Choroid plexus epithelial cell (primary cell): ENCODE measurements at regions not wholly inside any gene's neighbourhood (a gene's known extent, or its start where the extent isn't known, plus 50 kb on each side); places are given as distances from the start of the nearest gene placed in this dataset.

Source experiments
- DNase-seq: peaks from one replicate; pipeline ENCODE4 v3.0.0-alpha.2; 2010; ENCODE audit warnings: low read depth
- H3K4me3 ChIP-seq: 2 replicates; pipeline ENCODE4 v1.5.1; 2011; ENCODE audit warnings: low read depth, mild to moderate bottlenecking, control low read depth, low read length, moderate library complexity
- TF ChIP-seq, protein P1 (sequence below): conservative IDR thresholded peaks from 2 replicates; pipeline ENCODE4 v1.5.1; 2011; ENCODE audit warnings: low read depth, mild to moderate bottlenecking, control low read depth, inconsistent platforms, low read length, moderate library complexity

- no peak overlapping the region for H3K4me3 ChIP-seq
- no peak for DNase-seq
- TF ChIP-seq, protein P1, sequence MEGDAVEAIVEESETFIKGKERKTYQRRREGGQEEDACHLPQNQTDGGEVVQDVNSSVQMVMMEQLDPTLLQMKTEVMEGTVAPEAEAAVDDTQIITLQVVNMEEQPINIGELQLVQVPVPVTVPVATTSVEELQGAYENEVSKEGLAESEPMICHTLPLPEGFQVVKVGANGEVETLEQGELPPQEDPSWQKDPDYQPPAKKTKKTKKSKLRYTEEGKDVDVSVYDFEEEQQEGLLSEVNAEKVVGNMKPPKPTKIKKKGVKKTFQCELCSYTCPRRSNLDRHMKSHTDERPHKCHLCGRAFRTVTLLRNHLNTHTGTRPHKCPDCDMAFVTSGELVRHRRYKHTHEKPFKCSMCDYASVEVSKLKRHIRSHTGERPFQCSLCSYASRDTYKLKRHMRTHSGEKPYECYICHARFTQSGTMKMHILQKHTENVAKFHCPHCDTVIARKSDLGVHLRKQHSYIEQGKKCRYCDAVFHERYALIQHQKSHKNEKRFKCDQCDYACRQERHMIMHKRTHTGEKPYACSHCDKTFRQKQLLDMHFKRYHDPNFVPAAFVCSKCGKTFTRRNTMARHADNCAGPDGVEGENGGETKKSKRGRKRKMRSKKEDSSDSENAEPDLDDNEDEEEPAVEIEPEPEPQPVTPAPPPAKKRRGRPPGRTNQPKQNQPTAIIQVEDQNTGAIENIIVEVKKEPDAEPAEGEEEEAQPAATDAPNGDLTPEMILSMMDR: no peak
Measured at GRCh38 chr11:128204898-128205297, 382.5 kb downstream of the ETS1 start.

GRCh38 chr11:128201801-128202200, 385.6 kb downstream of the ETS1 start:
- no peak overlapping the region for H3K4me3 ChIP-seq
- TF ChIP-seq, protein P1: no peak
- DNase-seq: no peak

DNA sequence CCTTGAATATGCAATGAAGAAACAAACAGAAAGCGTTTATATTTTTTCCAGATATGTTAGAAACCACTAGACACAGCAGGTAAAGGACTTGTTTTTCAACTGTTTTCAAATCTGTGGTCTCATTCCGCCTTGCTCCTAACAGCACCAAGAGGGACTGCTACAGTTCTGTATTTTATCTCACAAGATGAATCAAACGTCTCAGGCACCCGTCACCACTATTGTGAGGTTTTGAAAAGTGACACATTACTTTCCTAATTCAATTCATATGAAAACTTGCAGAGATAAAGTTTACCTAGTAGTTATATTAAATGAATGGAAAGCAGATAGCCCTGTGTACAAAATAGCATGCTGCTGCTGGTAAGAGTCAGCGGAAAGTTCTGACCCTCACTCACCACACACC, 386.3 kb downstream of the ETS1 start:
- H3K4me3 ChIP-seq: no peak overlapping the region
- TF ChIP-seq, protein P1: no peak
- no peak for DNase-seq

DNA sequence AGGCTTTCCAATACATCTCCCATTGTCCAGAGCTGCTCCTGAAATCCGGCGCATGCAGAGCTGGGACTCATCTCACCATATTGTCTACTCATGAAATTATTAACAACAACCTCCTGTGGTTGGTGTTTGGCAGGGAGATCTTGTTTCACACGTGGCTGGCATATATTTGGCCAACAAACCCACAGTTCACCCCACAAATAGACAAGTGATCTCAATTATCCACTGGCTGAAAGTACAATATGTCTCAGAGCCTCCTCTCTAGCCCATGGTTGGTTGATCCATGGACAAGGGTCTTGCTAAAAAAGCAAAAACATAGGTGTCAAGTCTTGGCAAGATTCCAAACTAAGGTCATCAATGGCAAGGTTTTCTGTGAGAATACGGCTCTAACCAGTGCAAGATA, 386.9 kb downstream of the ETS1 start:
- TF ChIP-seq, protein P1: no peak
- no peak overlapping the region for H3K4me3 ChIP-seq
- DNase-seq: no peak

DNA sequence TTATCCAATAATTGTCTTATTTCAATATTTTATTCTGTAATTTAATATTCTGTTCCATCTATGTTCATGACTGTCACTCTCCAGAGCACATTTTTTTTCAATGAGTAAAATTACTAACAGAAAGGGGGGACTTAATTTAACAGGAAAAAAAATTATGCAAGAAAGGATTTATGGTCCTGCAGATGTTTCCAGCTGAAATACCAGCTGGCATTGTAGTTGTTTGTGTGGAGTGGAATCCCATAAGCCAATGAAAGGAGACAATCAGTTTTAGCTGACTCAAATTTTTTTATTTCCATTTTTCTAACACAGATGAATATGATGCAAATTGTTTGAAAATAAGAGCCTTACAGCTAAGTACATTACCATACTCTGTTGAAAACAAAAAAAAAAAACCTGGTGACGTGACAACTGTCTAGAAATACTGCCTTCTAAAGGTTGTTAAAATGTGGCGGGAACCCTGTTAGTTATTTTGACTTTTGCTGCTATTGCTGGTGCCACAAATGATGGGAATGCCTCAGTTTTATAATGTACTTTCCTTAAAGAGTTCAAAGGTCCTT, 389.1 kb downstream of the ETS1 start:
- TF ChIP-seq, protein P1: no peak
- DNase-seq: no peak
- no peak overlapping the region for H3K4me3 ChIP-seq

DNA sequence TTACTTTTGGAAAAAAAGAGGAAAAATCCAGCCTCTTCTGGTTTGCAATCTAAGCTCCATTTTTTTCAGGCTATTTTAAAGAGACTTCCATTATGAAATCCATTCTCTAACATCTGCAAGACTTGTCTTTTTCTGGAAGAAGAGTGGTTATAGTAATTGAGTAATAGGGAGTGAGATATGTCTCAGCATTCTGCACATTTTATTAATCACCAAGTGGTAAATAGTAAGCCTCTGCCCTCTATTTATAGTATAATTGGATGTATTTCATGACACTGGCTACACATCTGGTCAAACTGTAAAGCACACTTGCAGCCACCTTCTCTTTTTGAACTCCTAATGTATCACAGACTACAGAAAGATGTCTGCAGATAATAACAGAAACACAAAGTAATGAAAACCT, 391.1 kb downstream of the ETS1 start:
- DNase-seq: peak; percentile 26
- TF ChIP-seq, protein P1: no peak
- H3K4me3 ChIP-seq: no peak overlapping the region

- DNase-seq: no peak
- no peak overlapping the region for H3K4me3 ChIP-seq
- TF ChIP-seq, protein P1: no peak
Measured at GRCh38 chr11:128195756-128196155, 391.6 kb downstream of the ETS1 start.
